ENCODE measurements at regions not wholly inside any gene's neighbourhood (a gene's known extent, or its start where the extent isn't known, plus 50 kb on each side); places are given as distances from the start of the nearest gene placed in this dataset.

GRCh38 chr1:90400131-90400530, 317.0 kb downstream of the BARHL2 start:
- DNase-seq (ENCODE audit: low read depth), result no peak
- TF ChIP-seq MAX (IDR thresholded peaks at IDR 0.05; ENCODE audit: low read depth, low read length) (no peak), CTCF (IDR thresholded peaks at IDR 0.05; ENCODE audit: low read depth, low read length) (no peak), MYC (IDR thresholded peaks at IDR 0.05; ENCODE audit: low read depth, low read length) (no peak), POLR2A (IDR thresholded peaks at IDR 0.05; ENCODE audit: extremely low read depth, insufficient read length) (no peak)
- H3K4me3 ChIP-seq (ENCODE audit: low read depth, low read length), result no peak overlapping the region

- TF ChIP-seq CTCF (IDR thresholded peaks at IDR 0.05; ENCODE audit: low read depth, low read length) (no peak), POLR2A (IDR thresholded peaks at IDR 0.05; ENCODE audit: extremely low read depth, insufficient read length) (no peak), MAX (IDR thresholded peaks at IDR 0.05; ENCODE audit: low read depth, low read length) (no peak), MYC (IDR thresholded peaks at IDR 0.05; ENCODE audit: low read depth, low read length) (no peak)
- DNase-seq (ENCODE audit: low read depth), result no peak
Measured at GRCh38 chr1:90396917-90397316, 320.2 kb downstream of the BARHL2 start.

GRCh38 chr1:90394247-90394646, 322.9 kb downstream of the BARHL2 start:
- DNase-seq (ENCODE audit: low read depth), result peak; percentile 48
- TF ChIP-seq MYC (IDR thresholded peaks at IDR 0.05; ENCODE audit: low read depth, low read length), result no peak

More at GRCh38 chr1:90396917-90397316, 320.2 kb downstream of the BARHL2 start:
- no peak overlapping the region for H3K4me3 ChIP-seq (ENCODE audit: low read depth, low read length)

GRCh38 chr1:90393025-90393424, 324.1 kb downstream of the BARHL2 start:
- no peak overlapping the region for H3K4me3 ChIP-seq (ENCODE audit: low read depth, low read length)
- TF ChIP-seq MAX (IDR thresholded peaks at IDR 0.05; ENCODE audit: low read depth, low read length), result no peak
- TF ChIP-seq MYC (IDR thresholded peaks at IDR 0.05; ENCODE audit: low read depth, low read length), result no peak
- no peak for TF ChIP-seq CTCF (IDR thresholded peaks at IDR 0.05; ENCODE audit: low read depth, low read length)
- TF ChIP-seq POLR2A (IDR thresholded peaks at IDR 0.05; ENCODE audit: extremely low read depth, insufficient read length), result no peak
- DNase-seq (ENCODE audit: low read depth), result no peak

More at GRCh38 chr1:90394247-90394646, 322.9 kb downstream of the BARHL2 start:
- H3K4me3 ChIP-seq (ENCODE audit: low read depth, low read length), result no peak overlapping the region

- H3K4me3 ChIP-seq (ENCODE audit: low read depth, low read length), result no peak overlapping the region
- no peak for DNase-seq (ENCODE audit: low read depth)
- TF ChIP-seq POLR2A (IDR thresholded peaks at IDR 0.05; ENCODE audit: extremely low read depth, insufficient read length) (no peak), CTCF (IDR thresholded peaks at IDR 0.05; ENCODE audit: low read depth, low read length) (no peak), MAX (IDR thresholded peaks at IDR 0.05; ENCODE audit: low read depth, low read length) (no peak), MYC (IDR thresholded peaks at IDR 0.05; ENCODE audit: low read depth, low read length) (no peak)
Measured at GRCh38 chr1:90391126-90391525, 326.0 kb downstream of the BARHL2 start.

- H3K4me3 ChIP-seq (ENCODE audit: low read depth, low read length), result no peak overlapping the region
- no peak for DNase-seq (ENCODE audit: low read depth)
- TF ChIP-seq CTCF (IDR thresholded peaks at IDR 0.05; ENCODE audit: low read depth, low read length), result no peak
- TF ChIP-seq MYC (IDR thresholded peaks at IDR 0.05; ENCODE audit: low read depth, low read length), result no peak
- no peak for TF ChIP-seq POLR2A (IDR thresholded peaks at IDR 0.05; ENCODE audit: extremely low read depth, insufficient read length)
- no peak for TF ChIP-seq MAX (IDR thresholded peaks at IDR 0.05; ENCODE audit: low read depth, low read length)
Measured at GRCh38 chr1:90387805-90388204, 329.3 kb downstream of the BARHL2 start.
